HG02852 (cell line): ENCODE measurements at regions not wholly inside any gene's neighbourhood (a gene's known extent, or its start where the extent isn't known, plus 50 kb on each side); places are given as distances from the start of the nearest gene placed in this dataset.

ENCODE experiments used
- ATAC-seq: cut with Tn5 transposase; IDR thresholded peaks from one replicate; pipeline ENCODE4 v1.9.1; 2021; ENCODE audit warnings: mild to moderate bottlenecking, moderate library complexity; ENCODE audit not compliant: unreplicated experiment

GRCh38 chr5:124692950-124693349 lies 53.5 kb downstream of the ZNF608 start:
- no peak for ATAC-seq

GRCh38 chr5:124692324-124692723 lies 54.1 kb downstream of the ZNF608 start:
- no peak for ATAC-seq

GRCh38 chr5:124689653-124690052 lies 56.8 kb downstream of the ZNF608 start:
- ATAC-seq, result no peak

GRCh38 chr5:124686239-124687004 lies 60.0 kb downstream of the ZNF608 start:
- ATAC-seq, result no peak

- no peak for ATAC-seq
Measured at GRCh38 chr5:124685404-124685930, 61.0 kb downstream of the ZNF608 start.

- no peak for ATAC-seq
Measured at GRCh38 chr5:124683917-124684555, 62.4 kb downstream of the ZNF608 start.

GRCh38 chr5:124679578-124680199 lies 66.8 kb downstream of the ZNF608 start:
- ATAC-seq, result no peak

GRCh38 chr5:124678922-124679519 lies 67.4 kb downstream of the ZNF608 start:
- no peak for ATAC-seq

- no peak for ATAC-seq
Measured at GRCh38 chr5:124678468-124678867, 68.0 kb downstream of the ZNF608 start.

GRCh38 chr5:124677374-124678351 lies 68.8 kb downstream of the ZNF608 start:
- ATAC-seq, result no peak

GRCh38 chr5:124675931-124676846 lies 70.2 kb downstream of the ZNF608 start:
- ATAC-seq, result no peak

- ATAC-seq, result no peak
Measured at GRCh38 chr5:124671193-124671592, 75.2 kb downstream of the ZNF608 start.

GRCh38 chr5:124670722-124671184 lies 75.7 kb downstream of the ZNF608 start:
- ATAC-seq, result no peak

GRCh38 chr5:124669956-124670721 lies 76.3 kb downstream of the ZNF608 start:
- no peak for ATAC-seq

- ATAC-seq, result no peak
Measured at GRCh38 chr5:124669300-124669648, 77.2 kb downstream of the ZNF608 start.

- no peak for ATAC-seq
Measured at GRCh38 chr5:124668353-124669299, 77.8 kb downstream of the ZNF608 start.

GRCh38 chr5:124665625-124666024 lies 80.8 kb downstream of the ZNF608 start:
- no peak for ATAC-seq
